Suprapubic skin (tissue), 4 donors: ENCODE measurements at regions not wholly inside any gene's neighbourhood (a gene's known extent, or its start where the extent isn't known, plus 50 kb on each side); places are given as distances from the start of the nearest gene placed in this dataset.

Experiments used
- POLR2A ChIP-seq, 2 donors: fragments of 450-650 bp; IDR thresholded peaks; one replicate each; pipeline ENCODE4 v1.6.1; 2017; ENCODE audit warnings: antibody characterized with exemption in 2 of 2, mild to moderate bottlenecking in 2 of 2, moderate library complexity in 2 of 2
- POLR2AphosphoS5 ChIP-seq, 3 donors: sonication (generic); formaldehyde crosslinking; IDR thresholded peaks; one replicate each; pipeline ENCODE4 v1.6.1; 2017; ENCODE audit warnings: antibody characterized with exemption in 3 of 3

- no peak for TF ChIP-seq POLR2A (IDR thresholded peaks at IDR 0.05)
- no peak for TF ChIP-seq POLR2AphosphoS5 (IDR thresholded peaks at IDR 0.05)
Observed at GRCh38 chr3:40837300-40837699, 312.5 kb downstream of the ZNF621 start.
